Heart right ventricle (tissue), 16 donors: ENCODE measurements at regions not wholly inside any gene's neighbourhood (a gene's known extent, or its start where the extent isn't known, plus 50 kb on each side); places are given as distances from the start of the nearest gene placed in this dataset.

Experiments used
- ATAC-seq, 8 donors: fragments of 200-7000 bp; cut with Tn5 transposase; one replicate each; pipeline ENCODE4 v1.9.1; 2020; ENCODE audit warnings: mild to moderate bottlenecking in 8 of 8, moderate library complexity in 8 of 8, moderate number of reproducible peaks in 1 of 8
- DNase-seq, 2 donors: peaks; one replicate each; pipeline ENCODE4 v3.0.0-alpha.2; 2020
- H3K27ac ChIP-seq, 10 donors: fragments of 200-600 bp; sonication (generic) in 2 of 10; one replicate each; pipeline versions ENCODE4 v1.5.0 to v1.8.0; 2020 to 2022; ENCODE audit warnings: mild to moderate bottlenecking in 3 of 10
- H3K27me3 ChIP-seq, 7 donors: fragments of 200-600 bp; one replicate each; pipeline ENCODE4 v1.8.0; 2021 to 2022; ENCODE audit warnings: mild to moderate bottlenecking in 2 of 7
- H3K36me3 ChIP-seq, 9 donors: fragments of 200-600 bp; sonication (generic) in 1 of 9; one replicate each; pipeline versions ENCODE4 v1.5.0 to v1.8.0; 2020 to 2022; ENCODE audit warnings: mild to moderate bottlenecking in 2 of 9
- H3K4me1 ChIP-seq, 9 donors: fragments of 200-600 bp; sonication (generic) in 1 of 9; one replicate each; pipeline versions ENCODE4 v1.5.0 to v1.8.0; 2020 to 2022; ENCODE audit warnings: mild to moderate bottlenecking in 4 of 9
- H3K4me3 ChIP-seq, 10 donors: fragments of 200-600 bp; sonication (generic) in 2 of 10; one replicate each; pipeline versions ENCODE4 v1.5.0 to v1.8.0; 2020 to 2022; ENCODE audit warnings: mild to moderate bottlenecking in 7 of 10, moderate library complexity in 2 of 10
- H3K9me3 ChIP-seq, 11 donors: fragments of 200-600 bp in 10 of 11; sonication (generic) in 2 of 11; one replicate each; pipeline versions ENCODE4 v1.5.0 to v1.8.0; 2013 to 2022; ENCODE audit warnings: mild to moderate bottlenecking in 2 of 11, control low read depth in 1 of 11, moderate library complexity in 1 of 11
- WGBS, 2 donors: extraction: QIAGEN DNeasy Blood & Tissue Kit; methylation state at CpG; one replicate each; pipeline ENCODE4 v1.1.7; 2013; ENCODE audit warnings: inconsistent platforms in 1 of 2; 5-methylcytosine and 5-hydroxymethylcytosine counted together
- intact Hi-C, 10 donors: fragments of 100-400 bp; cut with DNase I; formaldehyde crosslinking; loops; one replicate each; pipeline versions ENCODE4 v1.11.1 to v1.14.2; 2022
- TF ChIP-seq, protein P1 (sequence below), 9 donors: fragments of 200-600 bp; sonication (generic) in 2 of 9; IDR thresholded peaks; one replicate each; pipeline versions ENCODE4 v1.5.0 to v1.8.0; 2021 to 2022; ENCODE audit warnings: antibody characterized with exemption in 9 of 9, mild to moderate bottlenecking in 5 of 9, moderate library complexity in 1 of 9
- donor health status: Arrhythmogenic right ventricular cardiomyopathy.
- donor health status: ischemic (EF 13 %, LVEDD 7.1; RV severe dilation, severe dysfunction).
- donor health status: healthy with polysubstance abuse.
- donor health status: DM: no; HTN: yes; CAD: no.
- donor health status: DM: no; HTN: no; CAD: no.
- donor health status: ischemic (EF 25% LVEDD 6.9; RV normal size, moderate dysfunction).
- donor health status: ischemic (EF 25% LVEDD 5.7; RV mildly dilated, moderate dysfunction).
- donor health status: healthy.
- donor health status: DM: yes; HTN: yes; CAD: no.
- donor health status: Ischemic cardiomyopathy.
- donor health status: ischemic (EF 35%, LVEDD 5.7; RV mildly dilated, moderate dysfunction).
- donor health status: nonischemic (EF 11% LVEDD 7.7; RV severe dilation, severe dysfunction).
- donor health status: DM: yes; HTN: yes; CAD: no.
- donor health status: PGD.
- donor health status: ischemic (EF 29% LVEDD 5.4; RV normal size, mild dysfunction).
- donor health status: nonischemic (EF 23%, LVEDD 6.1; RV moderate dilation, normal function).

DNA sequence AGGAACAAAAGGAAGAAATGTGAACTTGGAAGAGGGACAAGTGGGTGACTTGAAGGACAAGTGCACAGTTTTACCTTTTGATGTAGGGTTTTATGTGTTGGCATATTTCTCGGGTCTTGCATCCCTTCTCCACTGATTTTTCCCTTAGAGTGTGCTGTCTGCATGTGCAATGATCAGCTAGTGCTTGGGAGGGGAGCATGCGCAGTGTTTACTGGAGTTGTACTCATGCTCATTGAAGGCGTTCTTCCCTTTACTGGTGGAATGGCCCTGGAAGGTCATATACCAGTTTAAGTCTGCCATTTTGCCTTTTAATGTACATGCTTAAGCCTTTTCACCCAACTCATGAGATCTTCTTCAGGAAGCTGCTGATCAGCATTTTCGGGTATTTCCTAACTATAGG is 1168.0 kb downstream of the SUCLG1 start:
- no peaks in the 10 kb centered on the region for H3K36me3 ChIP-seq
- intact Hi-C loops: no loop called here
- WGBS, 2 donors: 91 to 92% methylated on average over 4 of the region's 4 CpGs
- no peak overlapping the region for H3K27ac ChIP-seq
- no peak overlapping the region for H3K4me3 ChIP-seq
- TF ChIP-seq, protein P1, sequence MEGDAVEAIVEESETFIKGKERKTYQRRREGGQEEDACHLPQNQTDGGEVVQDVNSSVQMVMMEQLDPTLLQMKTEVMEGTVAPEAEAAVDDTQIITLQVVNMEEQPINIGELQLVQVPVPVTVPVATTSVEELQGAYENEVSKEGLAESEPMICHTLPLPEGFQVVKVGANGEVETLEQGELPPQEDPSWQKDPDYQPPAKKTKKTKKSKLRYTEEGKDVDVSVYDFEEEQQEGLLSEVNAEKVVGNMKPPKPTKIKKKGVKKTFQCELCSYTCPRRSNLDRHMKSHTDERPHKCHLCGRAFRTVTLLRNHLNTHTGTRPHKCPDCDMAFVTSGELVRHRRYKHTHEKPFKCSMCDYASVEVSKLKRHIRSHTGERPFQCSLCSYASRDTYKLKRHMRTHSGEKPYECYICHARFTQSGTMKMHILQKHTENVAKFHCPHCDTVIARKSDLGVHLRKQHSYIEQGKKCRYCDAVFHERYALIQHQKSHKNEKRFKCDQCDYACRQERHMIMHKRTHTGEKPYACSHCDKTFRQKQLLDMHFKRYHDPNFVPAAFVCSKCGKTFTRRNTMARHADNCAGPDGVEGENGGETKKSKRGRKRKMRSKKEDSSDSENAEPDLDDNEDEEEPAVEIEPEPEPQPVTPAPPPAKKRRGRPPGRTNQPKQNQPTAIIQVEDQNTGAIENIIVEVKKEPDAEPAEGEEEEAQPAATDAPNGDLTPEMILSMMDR (IDR thresholded peaks at IDR 0.05): no peak
- ATAC-seq (no peak), DNase-seq (no peak)
- no peaks in the 10 kb centered on the region for H3K9me3 ChIP-seq
- H3K27me3 ChIP-seq: no peaks in the 10 kb centered on the region
- H3K4me1 ChIP-seq: no peaks in the 10 kb centered on the region

DNA sequence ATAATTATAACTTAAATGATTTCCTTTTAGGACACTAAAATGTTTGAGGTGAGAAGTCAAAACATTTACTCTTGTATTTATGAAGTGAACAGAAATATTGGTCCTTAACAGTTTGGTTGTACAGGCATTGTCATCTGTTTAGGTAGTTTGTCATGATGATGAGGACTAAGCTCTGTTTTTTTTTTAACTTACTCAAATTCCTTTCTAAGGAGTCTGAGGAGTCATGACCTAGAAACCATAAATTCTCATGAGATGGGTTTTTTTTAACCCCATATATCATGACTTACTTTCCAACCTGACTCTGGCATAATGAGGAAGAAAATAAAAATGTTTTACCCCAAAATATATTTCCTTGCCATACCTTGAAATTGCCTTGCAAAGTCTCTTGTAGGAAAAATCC is 1176.2 kb downstream of the SUCLG1 start:
- Histone ChIP-seq H3K4me1 (no peaks in the 10 kb centered on the region), H3K27ac (no peak overlapping the region), H3K9me3 (no peaks in the 10 kb centered on the region), H3K36me3 (no peaks in the 10 kb centered on the region), H3K27me3 (no peaks in the 10 kb centered on the region), H3K4me3 (no peak overlapping the region)
- TF ChIP-seq, protein P1 (IDR thresholded peaks at IDR 0.05): no peak
- intact Hi-C loops: no loop called here
- DNase-seq: no peak
- no peak for ATAC-seq

DNA sequence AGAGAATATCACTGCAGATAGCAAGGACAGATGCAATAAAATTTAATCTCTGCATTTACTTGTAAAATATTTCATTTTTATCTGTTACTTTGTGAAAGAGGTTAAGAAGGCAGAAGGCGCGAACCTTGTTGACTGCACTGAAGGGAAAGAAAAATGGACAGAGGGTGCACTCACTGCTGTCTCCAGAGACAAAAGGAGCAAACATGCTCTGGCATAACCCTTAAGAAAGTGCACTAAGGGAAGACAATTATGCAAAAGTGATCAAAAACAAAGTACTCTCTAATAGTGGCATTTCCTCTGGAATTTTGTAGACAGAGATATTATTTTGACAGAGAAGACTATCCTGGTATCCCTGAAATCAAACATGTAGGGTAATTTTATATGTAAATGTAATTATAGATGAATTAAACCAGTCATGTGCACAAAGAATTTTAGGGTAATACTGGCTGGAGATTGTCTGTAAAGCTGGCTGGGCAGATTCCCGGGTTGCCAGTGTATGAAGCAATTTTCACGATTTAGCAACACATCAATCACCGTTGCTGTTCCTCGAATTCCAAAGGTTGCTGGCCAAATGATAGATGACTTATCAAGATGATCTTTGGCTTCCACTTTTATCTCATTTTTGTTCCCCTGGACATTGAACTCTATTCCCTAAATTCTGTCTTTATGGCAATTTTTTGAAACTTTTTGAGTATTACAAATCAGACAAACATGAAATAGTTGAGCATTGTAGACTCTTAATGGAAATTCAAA is 1176.9 kb downstream of the SUCLG1 start:
- TF ChIP-seq, protein P1 (IDR thresholded peaks at IDR 0.05): no peak
- Histone ChIP-seq H3K4me3 (no peak overlapping the region), H3K27ac (no peak overlapping the region), H3K4me1 (no peaks in the 10 kb centered on the region), H3K36me3 (no peaks in the 10 kb centered on the region), H3K9me3 (no peaks in the 10 kb centered on the region), H3K27me3 (no peaks in the 10 kb centered on the region)
- no peak for DNase-seq
- intact Hi-C loops: no loop called here
- ATAC-seq: no peak
- 80 to 92% methylated on average over 6 of the region's 6 CpGs for WGBS, 2 donors

DNA sequence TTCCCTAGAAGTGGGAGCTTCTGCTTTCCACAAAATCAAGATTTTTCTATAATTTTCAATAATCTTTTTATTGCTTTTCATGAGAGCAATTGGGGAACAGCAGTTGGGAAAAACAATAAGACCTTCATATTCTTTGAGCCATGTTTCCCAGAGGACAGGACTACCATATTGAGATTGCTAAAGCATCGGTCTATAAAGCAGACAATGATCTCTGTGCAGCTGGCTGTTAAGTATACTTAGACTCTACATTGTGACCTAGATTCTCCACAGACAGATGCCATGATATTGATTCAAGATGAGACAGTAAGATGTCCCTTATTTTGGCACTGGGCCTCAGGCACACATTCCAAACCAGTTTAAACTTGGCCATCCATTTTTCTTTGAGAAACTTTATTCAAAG is 1178.7 kb downstream of the SUCLG1 start:
- Histone ChIP-seq H3K27ac (no peak overlapping the region), H3K27me3 (no peaks in the 10 kb centered on the region), H3K9me3 (no peaks in the 10 kb centered on the region), H3K4me3 (no peak overlapping the region), H3K4me1 (no peaks in the 10 kb centered on the region), H3K36me3 (no peaks in the 10 kb centered on the region)
- 94 to 97% methylated on average over 1 of the region's 1 CpG for WGBS, 2 donors
- intact Hi-C loops: no loop called here
- TF ChIP-seq, protein P1 (IDR thresholded peaks at IDR 0.05): no peak
- ATAC-seq: no peak
- no peak for DNase-seq
